Upper lobe of left lung (tissue), 6 donors: ENCODE measurements at regions not wholly inside any gene's neighbourhood (a gene's known extent, or its start where the extent isn't known, plus 50 kb on each side); places are given as distances from the start of the nearest gene placed in this dataset.

ENCODE experiments used
- ATAC-seq, 2 donors: fragments of 200-7000 bp; cut with Tn5 transposase; one replicate each; pipeline ENCODE4 v1.9.1; 2022; ENCODE audit warnings: mild to moderate bottlenecking in 2 of 2, moderate library complexity in 2 of 2; ENCODE audit not compliant: low FRiP score in 2 of 2
- DNase-seq, 2 donors: peaks; one replicate each; pipeline ENCODE4 v3.0.0-alpha.2; 2019 to 2020
- H3K27ac ChIP-seq, 4 donors: fragments of 200-600 bp; sonication (generic); one replicate each; pipeline ENCODE4 v1.5.1; 2016 to 2019
- H3K27me3 ChIP-seq, 4 donors: fragments of 200-600 bp; sonication (generic); one replicate each; pipeline ENCODE4 v1.5.1; 2017 to 2019
- H3K36me3 ChIP-seq, 4 donors: fragments of 200-600 bp; sonication (generic); one replicate each; pipeline ENCODE4 v1.5.1; 2016 to 2019
- H3K4me1 ChIP-seq, 4 donors: fragments of 200-600 bp; sonication (generic); one replicate each; pipeline ENCODE4 v1.5.1; 2018 to 2019
- H3K4me3 ChIP-seq, 4 donors: fragments of 200-600 bp; sonication (generic); one replicate each; pipeline ENCODE4 v1.5.1; 2017 to 2019; ENCODE audit warnings: mild to moderate bottlenecking in 2 of 4, moderate library complexity in 1 of 4
- H3K9me3 ChIP-seq, 4 donors: fragments of 200-600 bp; sonication (generic); one replicate each; pipeline ENCODE4 v1.5.1; 2018 to 2019
- EP300 ChIP-seq, 4 donors: sonication (generic); formaldehyde crosslinking; IDR thresholded peaks; one replicate each; pipeline ENCODE4 v1.5.1; 2017; ENCODE audit warnings: antibody characterized with exemption in 4 of 4, control low read depth in 2 of 4
- POLR2A ChIP-seq, 4 donors: fragments of 450-650 bp; IDR thresholded peaks; one replicate each; pipeline ENCODE4 v1.5.1; 2016 to 2017; ENCODE audit warnings: antibody characterized with exemption in 4 of 4, mild to moderate bottlenecking in 2 of 4
- POLR2AphosphoS5 ChIP-seq, 2 donors: sonication (generic); formaldehyde crosslinking; IDR thresholded peaks; one replicate each; pipeline ENCODE4 v1.5.1; 2017; ENCODE audit warnings: antibody characterized with exemption in 2 of 2
- WGBS, 2 donors: methylation state at CpG; one replicate each; pipeline ENCODE4 v1.1.5; 2017 to 2018; 5-methylcytosine and 5-hydroxymethylcytosine counted together
- TF ChIP-seq, protein P1 (sequence below), 6 experiments: fragments of 450-650 bp in 4 of 6; fragments of 200-600 bp in 2 of 6; sonication (generic) in 2 of 6; IDR thresholded peaks; one replicate each; pipeline ENCODE4 v1.5.1; 2016 to 2019; ENCODE audit warnings: antibody characterized with exemption in 6 of 6
- donor health status: DM: no; HTN: no; CAD: no; lungs with moderate emphysema.
- donor health status: DM: no; HTN: yes; CAD: no; lungs with severe emphysema.

DNA sequence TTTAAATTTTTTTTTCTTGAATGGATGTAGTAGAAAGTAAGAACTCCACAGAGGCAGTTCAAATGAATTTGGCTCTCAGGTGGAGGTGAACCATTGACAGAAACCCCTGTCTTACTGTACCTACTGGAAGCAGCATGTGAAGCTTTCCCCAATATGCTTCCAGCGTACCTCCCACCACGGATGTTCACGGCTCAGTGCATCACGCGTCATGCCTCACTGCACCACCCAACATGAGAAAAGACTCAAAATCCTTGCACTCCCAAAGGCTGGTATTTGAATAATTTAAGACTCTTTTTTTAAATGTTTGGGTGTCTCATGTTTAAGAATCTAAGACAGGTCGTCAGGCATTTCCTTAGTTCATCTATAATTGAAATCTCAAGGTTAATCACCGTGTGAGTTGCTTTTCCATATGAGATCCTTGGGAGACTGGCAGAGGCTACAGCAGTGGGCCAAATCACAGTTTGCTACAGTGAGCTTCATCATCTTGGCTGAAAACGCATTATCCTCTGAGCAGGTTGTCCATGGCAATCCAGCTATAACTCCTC lies 846.4 kb downstream of the DCDC2C start:
- 87% methylated on average over 8 of the region's 8 CpGs for WGBS, 2 donors
- no peak for TF ChIP-seq POLR2A (IDR thresholded peaks at IDR 0.05)
- no peak for TF ChIP-seq EP300 (IDR thresholded peaks at IDR 0.05)
- no peak for TF ChIP-seq POLR2AphosphoS5 (IDR thresholded peaks at IDR 0.05)
- TF ChIP-seq, protein P1, sequence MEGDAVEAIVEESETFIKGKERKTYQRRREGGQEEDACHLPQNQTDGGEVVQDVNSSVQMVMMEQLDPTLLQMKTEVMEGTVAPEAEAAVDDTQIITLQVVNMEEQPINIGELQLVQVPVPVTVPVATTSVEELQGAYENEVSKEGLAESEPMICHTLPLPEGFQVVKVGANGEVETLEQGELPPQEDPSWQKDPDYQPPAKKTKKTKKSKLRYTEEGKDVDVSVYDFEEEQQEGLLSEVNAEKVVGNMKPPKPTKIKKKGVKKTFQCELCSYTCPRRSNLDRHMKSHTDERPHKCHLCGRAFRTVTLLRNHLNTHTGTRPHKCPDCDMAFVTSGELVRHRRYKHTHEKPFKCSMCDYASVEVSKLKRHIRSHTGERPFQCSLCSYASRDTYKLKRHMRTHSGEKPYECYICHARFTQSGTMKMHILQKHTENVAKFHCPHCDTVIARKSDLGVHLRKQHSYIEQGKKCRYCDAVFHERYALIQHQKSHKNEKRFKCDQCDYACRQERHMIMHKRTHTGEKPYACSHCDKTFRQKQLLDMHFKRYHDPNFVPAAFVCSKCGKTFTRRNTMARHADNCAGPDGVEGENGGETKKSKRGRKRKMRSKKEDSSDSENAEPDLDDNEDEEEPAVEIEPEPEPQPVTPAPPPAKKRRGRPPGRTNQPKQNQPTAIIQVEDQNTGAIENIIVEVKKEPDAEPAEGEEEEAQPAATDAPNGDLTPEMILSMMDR (IDR thresholded peaks at IDR 0.05), result no peak
- no peak overlapping the region for H3K4me3 ChIP-seq
- ATAC-seq (no peak), DNase-seq (no peak)
- no peaks in the 10 kb centered on the region for H3K36me3 ChIP-seq
- H3K27ac ChIP-seq, result no peak overlapping the region
- H3K9me3 ChIP-seq, result no peaks in the 10 kb centered on the region
- no peaks in the 10 kb centered on the region for H3K4me1 ChIP-seq
- H3K27me3 ChIP-seq, result no peaks in the 10 kb centered on the region

DNA sequence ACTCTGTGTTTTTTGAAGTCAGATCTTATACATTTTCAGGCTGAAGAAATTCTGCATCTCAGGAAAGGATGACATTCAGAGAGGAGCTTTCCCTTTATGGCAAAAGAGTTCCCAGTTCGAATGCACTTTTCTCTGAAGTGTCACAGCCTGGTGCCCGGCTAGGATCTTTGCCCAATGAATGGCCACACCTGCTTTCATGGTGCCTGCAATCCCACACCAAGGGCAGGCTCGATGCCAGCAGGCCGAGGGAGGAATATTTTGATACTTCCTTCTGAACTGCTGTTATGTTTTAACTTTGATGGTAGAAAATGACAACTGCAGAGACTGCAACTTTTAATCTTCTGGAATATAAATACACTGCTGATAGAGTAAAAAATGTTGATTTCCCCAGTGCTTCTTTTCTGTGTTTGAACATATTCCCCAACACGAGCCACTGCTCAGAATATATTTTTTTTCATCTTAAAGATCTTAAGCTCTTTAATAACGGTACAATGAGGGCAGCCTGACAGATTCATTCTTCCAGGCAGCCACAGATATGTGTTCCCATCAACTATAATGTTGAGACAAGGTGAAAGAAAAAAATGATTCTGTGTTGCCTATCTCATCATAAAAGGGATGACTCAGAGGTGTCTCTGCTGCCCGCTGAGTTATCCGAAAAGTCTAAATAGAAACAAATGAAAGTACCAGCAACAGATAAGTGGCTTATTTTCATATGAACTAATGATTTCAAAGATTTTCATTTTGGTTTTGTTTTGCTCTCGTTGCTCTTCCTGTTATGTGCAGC lies 848.5 kb downstream of the DCDC2C start:
- no peak overlapping the region for H3K27ac ChIP-seq
- no peak for DNase-seq
- no peak overlapping the region for H3K4me3 ChIP-seq
- H3K36me3 ChIP-seq, result no peaks in the 10 kb centered on the region
- 62 to 66% methylated on average over 9 of the region's 9 CpGs for WGBS, 2 donors
- H3K27me3 ChIP-seq, result no peaks in the 10 kb centered on the region
- TF ChIP-seq EP300 (IDR thresholded peaks at IDR 0.05) (no peak), POLR2A (IDR thresholded peaks at IDR 0.05) (no peak), POLR2AphosphoS5 (IDR thresholded peaks at IDR 0.05) (no peak)
- TF ChIP-seq, protein P1 (IDR thresholded peaks at IDR 0.05), result no peak
- no peaks in the 10 kb centered on the region for H3K9me3 ChIP-seq
- no peaks in the 10 kb centered on the region for H3K4me1 ChIP-seq
- ATAC-seq, result no peak

DNA sequence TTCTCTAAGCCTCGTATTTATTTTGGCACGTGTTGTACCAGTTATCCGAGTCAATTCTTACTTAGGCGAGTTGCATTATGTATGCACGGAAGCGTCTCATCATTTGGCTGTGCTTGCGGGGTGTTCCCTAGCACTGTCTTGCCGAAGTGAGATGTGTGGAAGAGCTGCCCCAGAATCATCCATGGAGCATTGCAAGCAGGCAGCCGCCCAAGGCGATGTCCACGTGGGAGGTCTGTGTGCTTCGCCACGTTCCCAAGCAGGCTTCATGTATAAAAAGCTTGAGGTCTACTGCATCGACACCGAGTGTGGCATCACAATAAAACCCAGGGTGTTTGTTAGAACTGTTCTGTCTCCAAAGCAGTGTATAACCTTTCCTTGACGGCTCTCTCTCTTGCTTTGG lies 849.9 kb downstream of the DCDC2C start:
- H3K4me1 ChIP-seq, result no peaks in the 10 kb centered on the region
- TF ChIP-seq EP300 (IDR thresholded peaks at IDR 0.05) (no peak), POLR2A (IDR thresholded peaks at IDR 0.05) (no peak), POLR2AphosphoS5 (IDR thresholded peaks at IDR 0.05) (no peak)
- TF ChIP-seq, protein P1 (IDR thresholded peaks at IDR 0.05), result no peak
- H3K27me3 ChIP-seq, result no peaks in the 10 kb centered on the region
- no peaks in the 10 kb centered on the region for H3K9me3 ChIP-seq
- no peak overlapping the region for H3K4me3 ChIP-seq
- WGBS, 2 donors, result 81 to 83% methylated on average over 13 to 16 of the region's 16 CpGs
- no peak overlapping the region for H3K27ac ChIP-seq
- DNase-seq (no peak), ATAC-seq (peak in 1 of 2 donors; percentile 8)
- no peaks in the 10 kb centered on the region for H3K36me3 ChIP-seq

DNA sequence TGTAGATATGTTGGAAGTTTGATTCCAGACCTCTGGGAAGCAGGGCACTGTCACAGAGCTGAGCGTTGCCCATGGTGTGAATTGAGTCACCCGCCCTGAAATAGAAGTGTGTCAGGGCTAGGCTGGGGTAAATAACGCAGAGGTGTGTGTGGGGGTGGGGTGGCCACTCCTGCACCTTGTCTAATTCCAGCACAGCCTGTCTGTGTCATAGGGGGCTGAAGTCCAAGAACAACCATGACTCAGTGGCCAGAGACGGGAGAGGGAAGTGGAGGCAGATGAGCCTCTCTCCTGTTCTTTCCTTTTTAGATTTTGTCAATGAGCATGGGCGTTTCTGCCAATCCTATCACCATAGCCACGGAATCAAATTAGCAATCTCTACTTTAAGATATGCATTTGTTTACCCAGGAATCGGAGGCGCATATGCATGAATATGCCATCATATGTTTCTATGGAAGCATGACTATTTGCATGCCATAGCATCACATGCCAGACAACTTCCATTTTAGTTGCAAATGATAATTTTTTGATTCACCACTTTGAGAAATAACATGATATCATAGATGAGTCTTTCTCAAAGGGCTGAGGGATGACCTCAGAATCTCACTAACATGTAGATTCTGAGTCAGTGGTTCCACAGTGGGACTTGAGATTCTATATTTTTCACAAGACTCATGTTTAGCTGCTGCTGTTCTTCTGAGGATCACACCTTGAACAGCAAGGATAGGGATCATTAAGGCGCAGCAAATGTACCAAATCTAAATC lies 852.9 kb downstream of the DCDC2C start:
- no peak for TF ChIP-seq POLR2AphosphoS5 (IDR thresholded peaks at IDR 0.05)
- no peak for TF ChIP-seq EP300 (IDR thresholded peaks at IDR 0.05)
- no peak for TF ChIP-seq POLR2A (IDR thresholded peaks at IDR 0.05)
- TF ChIP-seq, protein P1 (IDR thresholded peaks at IDR 0.05), result no peak
- ATAC-seq (no peak), DNase-seq (no peak)
- H3K9me3 ChIP-seq, result no peaks in the 10 kb centered on the region
- H3K27ac ChIP-seq, result no peak overlapping the region
- H3K36me3 ChIP-seq, result no peaks in the 10 kb centered on the region
- H3K27me3 ChIP-seq, result no peaks in the 10 kb centered on the region
- no peaks in the 10 kb centered on the region for H3K4me1 ChIP-seq
- WGBS, 2 donors, result 83 to 87% methylated on average over 9 of the region's 9 CpGs
- H3K4me3 ChIP-seq, result no peak overlapping the region
